ENCODE measurements at regions not wholly inside any gene's neighbourhood (a gene's known extent, or its start where the extent isn't known, plus 50 kb on each side); places are given as distances from the start of the nearest gene placed in this dataset.

DNA sequence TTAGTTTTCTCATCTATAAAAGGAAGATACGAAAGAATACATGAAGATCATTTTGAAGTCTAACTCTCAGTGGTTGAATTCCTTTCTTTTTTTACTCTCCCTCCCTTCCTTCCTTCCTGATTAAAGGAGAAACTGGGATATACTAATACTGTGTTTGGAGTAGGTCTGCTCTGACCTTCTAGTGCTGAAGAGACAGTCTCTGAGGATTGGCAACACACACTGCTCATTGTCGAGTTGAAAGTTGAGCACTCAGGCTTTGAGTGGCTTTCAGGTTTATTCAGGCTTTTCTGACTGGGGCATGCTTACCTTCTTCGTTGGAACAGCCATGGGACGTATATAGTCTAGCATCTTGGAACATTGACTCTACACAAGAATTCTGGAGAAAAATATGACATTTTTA is 86.9 kb upstream of the RPS23 start:
- POLR2A ChIA-PET, result no interaction called here
- ATAC-seq, result no peak; the same call in 2 of the 3 replicates

More for the DNA sequence above, 86.9 kb upstream of the RPS23 start:
- no peak overlapping the region for H3K9ac ChIP-seq (ENCODE audit: insufficient read depth in 1 of 2, low read depth in 2 of 2, low read length in 2 of 2)
- H3K79me2 ChIP-seq (ENCODE audit: control insufficient read depth, insufficient read depth, low read length), result no peaks in the 10 kb centered on the region
- TF ChIP-seq, protein P1, sequence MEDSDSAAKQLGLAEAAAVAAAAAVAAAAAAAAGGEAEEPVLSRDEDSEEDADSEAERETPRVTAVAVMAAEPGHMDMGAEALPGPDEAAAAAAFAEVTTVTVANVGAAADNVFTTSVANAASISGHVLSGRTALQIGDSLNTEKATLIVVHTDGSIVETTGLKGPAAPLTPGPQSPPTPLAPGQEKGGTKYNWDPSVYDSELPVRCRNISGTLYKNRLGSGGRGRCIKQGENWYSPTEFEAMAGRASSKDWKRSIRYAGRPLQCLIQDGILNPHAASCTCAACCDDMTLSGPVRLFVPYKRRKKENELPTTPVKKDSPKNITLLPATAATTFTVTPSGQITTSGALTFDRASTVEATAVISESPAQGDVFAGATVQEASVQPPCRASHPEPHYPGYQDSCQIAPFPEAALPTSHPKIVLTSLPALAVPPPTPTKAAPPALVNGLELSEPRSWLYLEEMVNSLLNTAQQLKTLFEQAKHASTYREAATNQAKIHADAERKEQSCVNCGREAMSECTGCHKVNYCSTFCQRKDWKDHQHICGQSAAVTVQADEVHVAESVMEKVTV (CRISPR knock-in tag; IDR thresholded peaks at IDR 0.05), result no peak
- no peak for TF ChIP-seq ZNF239 (CRISPR knock-in tag; IDR thresholded peaks at IDR 0.05)
- TF ChIP-seq, protein P2, sequence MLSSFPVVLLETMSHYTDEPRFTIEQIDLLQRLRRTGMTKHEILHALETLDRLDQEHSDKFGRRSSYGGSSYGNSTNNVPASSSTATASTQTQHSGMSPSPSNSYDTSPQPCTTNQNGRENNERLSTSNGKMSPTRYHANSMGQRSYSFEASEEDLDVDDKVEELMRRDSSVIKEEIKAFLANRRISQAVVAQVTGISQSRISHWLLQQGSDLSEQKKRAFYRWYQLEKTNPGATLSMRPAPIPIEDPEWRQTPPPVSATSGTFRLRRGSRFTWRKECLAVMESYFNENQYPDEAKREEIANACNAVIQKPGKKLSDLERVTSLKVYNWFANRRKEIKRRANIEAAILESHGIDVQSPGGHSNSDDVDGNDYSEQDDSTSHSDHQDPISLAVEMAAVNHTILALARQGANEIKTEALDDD (IDR thresholded peaks at IDR 0.05), result no peak
- no peak for TF ChIP-seq NR4A1 (CRISPR knock-in tag; IDR thresholded peaks at IDR 0.05)
- TF ChIP-seq NR4A1 (tag; IDR thresholded peaks at IDR 0.05), result no peak
- TF ChIP-seq HNRNPUL1 (IDR thresholded peaks at IDR 0.05; ENCODE audit: low read length), result no peak
- no peak for TF ChIP-seq FOXA1 (IDR thresholded peaks at IDR 0.05; ENCODE audit: borderline replicate concordance)
- no peak for TF ChIP-seq MTF1 (CRISPR knock-in tag; IDR thresholded peaks at IDR 0.05; ENCODE audit: borderline replicate concordance)
- no peaks in the 10 kb centered on the region for H3K27me3 ChIP-seq (ENCODE audit: control insufficient read depth in 2 of 2, insufficient read depth in 2 of 2, low read length in 2 of 2)
- no peaks in the 10 kb centered on the region for H4K20me1 ChIP-seq (replicated peaks; ENCODE audit: control insufficient read depth, insufficient read depth, low read length)
- CTCF ChIA-PET (ENCODE audit: low intra/inter-chr PET ratio), result interaction anchor here (0.9 to 1.6 kb wide), 2 partner anchors 13 to 1199 kb away, joined by 3 to 4 read pairs; no protein-coding TSS in a partner anchor
- no peaks in the 10 kb centered on the region for H3K9me1 ChIP-seq (ENCODE audit: control insufficient read depth, insufficient read depth, low read length)
- H3K4me1 ChIP-seq (replicated peaks in 1 of 2; ENCODE audit: control insufficient read depth in 2 of 2, insufficient read depth in 2 of 2, low read length in 2 of 2), result peaks cover 8 to 14% of the 10 kb centered on the region in 2 experiments; a peak in 4 of 5 replicates
- H3K9me3 ChIP-seq (replicated peaks; ENCODE audit: control insufficient read depth, insufficient read depth, low read depth, low read length), result no peaks in the 10 kb centered on the region
- WGBS (ENCODE audit: insufficient coverage, low coverage, missing lambda C conversion rate), result 54% methylated on average over 4 of the region's 4 CpGs
- intact Hi-C loops (cut with micrococcal nuclease), result loop anchor here (2.0 kb wide), 1 partner anchor 102 kb away; no protein-coding TSS in a partner anchor
- DNase-seq (ENCODE audit: extremely low read depth in 1 of 4, low spot score in 3 of 4), result no peak
- H3K36me3 ChIP-seq (ENCODE audit: control insufficient read depth, insufficient read depth, low read length), result no peaks in the 10 kb centered on the region
- BruUV-seq (replicated peaks), result no TSS peak
- FAIRE-seq, result no peak
- H3K4me2 ChIP-seq (ENCODE audit: insufficient read depth, low read length), result no peak overlapping the region
- in situ Hi-C loops (cut with MboI), result loop anchor here (25.0 kb wide), 2 partner anchors 272 to 422 kb away; no protein-coding TSS in a partner anchor
- no peak overlapping the region for H3K4me3 ChIP-seq
- no peak overlapping the region for H3K27ac ChIP-seq (ENCODE audit: extremely low read depth, low read depth, low read length)
- H2AFZ ChIP-seq (ENCODE audit: low read depth, low read length), result peak overlapping the region; percentile 77
